ENCODE measurements at regions not wholly inside any gene's neighbourhood (a gene's known extent, or its start where the extent isn't known, plus 50 kb on each side); places are given as distances from the start of the nearest gene placed in this dataset.

- H3K4me2 ChIP-seq (ENCODE audit: low read length) = no peak overlapping the region
- no peaks in the 10 kb centered on the region for H3K36me3 ChIP-seq (ENCODE audit: control insufficient read depth, insufficient read depth, low read length)
- H3K9ac ChIP-seq = no peak overlapping the region
- TF ChIP-seq, protein P1, sequence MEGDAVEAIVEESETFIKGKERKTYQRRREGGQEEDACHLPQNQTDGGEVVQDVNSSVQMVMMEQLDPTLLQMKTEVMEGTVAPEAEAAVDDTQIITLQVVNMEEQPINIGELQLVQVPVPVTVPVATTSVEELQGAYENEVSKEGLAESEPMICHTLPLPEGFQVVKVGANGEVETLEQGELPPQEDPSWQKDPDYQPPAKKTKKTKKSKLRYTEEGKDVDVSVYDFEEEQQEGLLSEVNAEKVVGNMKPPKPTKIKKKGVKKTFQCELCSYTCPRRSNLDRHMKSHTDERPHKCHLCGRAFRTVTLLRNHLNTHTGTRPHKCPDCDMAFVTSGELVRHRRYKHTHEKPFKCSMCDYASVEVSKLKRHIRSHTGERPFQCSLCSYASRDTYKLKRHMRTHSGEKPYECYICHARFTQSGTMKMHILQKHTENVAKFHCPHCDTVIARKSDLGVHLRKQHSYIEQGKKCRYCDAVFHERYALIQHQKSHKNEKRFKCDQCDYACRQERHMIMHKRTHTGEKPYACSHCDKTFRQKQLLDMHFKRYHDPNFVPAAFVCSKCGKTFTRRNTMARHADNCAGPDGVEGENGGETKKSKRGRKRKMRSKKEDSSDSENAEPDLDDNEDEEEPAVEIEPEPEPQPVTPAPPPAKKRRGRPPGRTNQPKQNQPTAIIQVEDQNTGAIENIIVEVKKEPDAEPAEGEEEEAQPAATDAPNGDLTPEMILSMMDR (IDR thresholded peaks at IDR 0.05) = no peak
- no peak overlapping the region for H3K27ac ChIP-seq
- H2AFZ ChIP-seq = no peak overlapping the region
- no peaks in the 10 kb centered on the region for H3K27me3 ChIP-seq (ENCODE audit: control insufficient read depth, insufficient read depth, low read length)
- no peak overlapping the region for H3K4me3 ChIP-seq (ENCODE audit: low read depth, low read length)
- H3K79me2 ChIP-seq = no peaks in the 10 kb centered on the region
- H3K9me3 ChIP-seq (ENCODE audit: control insufficient read depth, low read length) = no peaks in the 10 kb centered on the region
- H3K4me1 ChIP-seq = no peaks in the 10 kb centered on the region
Measured at GRCh38 chr18:75809151-75809925, 381.8 kb upstream of the SMIM21 start.

DNA sequence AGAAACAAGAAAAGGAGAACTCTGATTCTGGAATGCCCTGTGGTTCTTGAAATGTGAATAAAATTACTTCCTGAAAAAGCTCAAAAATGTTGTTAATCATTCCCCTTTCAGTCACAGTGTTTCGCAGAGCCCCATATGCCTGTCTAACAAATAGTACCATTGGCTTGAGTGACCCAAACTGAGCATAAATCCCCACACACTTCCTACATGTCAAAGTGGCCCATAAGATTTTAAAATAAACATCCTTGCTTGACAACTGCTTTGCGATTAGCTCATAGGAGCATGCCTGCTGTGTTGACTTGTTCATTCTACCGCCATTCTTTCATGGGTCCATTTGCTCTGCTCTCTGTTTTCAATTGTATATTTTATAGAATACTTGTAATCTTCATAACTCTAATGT lies 377.8 kb upstream of the SMIM21 start:
- Histone ChIP-seq H3K4me3 (ENCODE audit: low read depth, low read length) (no peak overlapping the region), H3K4me1 (no peaks in the 10 kb centered on the region), H3K27me3 (ENCODE audit: control insufficient read depth, insufficient read depth, low read length) (no peaks in the 10 kb centered on the region), H2AFZ (no peak overlapping the region), H3K9ac (no peak overlapping the region), H3K4me2 (ENCODE audit: low read length) (no peak overlapping the region), H3K79me2 (no peaks in the 10 kb centered on the region), H3K27ac (no peak overlapping the region), H3K9me3 (ENCODE audit: control insufficient read depth, low read length) (no peaks in the 10 kb centered on the region), H3K36me3 (ENCODE audit: control insufficient read depth, insufficient read depth, low read length) (no peaks in the 10 kb centered on the region)
- TF ChIP-seq, protein P1 (IDR thresholded peaks at IDR 0.05) = no peak

GRCh38 chr18:75802681-75803080 lies 375.2 kb upstream of the SMIM21 start:
- no peak overlapping the region for H2AFZ ChIP-seq
- TF ChIP-seq, protein P1 (IDR thresholded peaks at IDR 0.05) = no peak
- H3K4me2 ChIP-seq (ENCODE audit: low read length) = no peak overlapping the region
- no peak overlapping the region for H3K4me3 ChIP-seq (ENCODE audit: low read depth, low read length)
- no peaks in the 10 kb centered on the region for H3K27me3 ChIP-seq (ENCODE audit: control insufficient read depth, insufficient read depth, low read length)
- H3K36me3 ChIP-seq (ENCODE audit: control insufficient read depth, insufficient read depth, low read length) = no peaks in the 10 kb centered on the region
- H3K9ac ChIP-seq = no peak overlapping the region
- no peaks in the 10 kb centered on the region for H3K9me3 ChIP-seq (ENCODE audit: control insufficient read depth, low read length)
- H3K4me1 ChIP-seq = no peaks in the 10 kb centered on the region
- H3K79me2 ChIP-seq = no peaks in the 10 kb centered on the region
- H3K27ac ChIP-seq = no peak overlapping the region

DNA sequence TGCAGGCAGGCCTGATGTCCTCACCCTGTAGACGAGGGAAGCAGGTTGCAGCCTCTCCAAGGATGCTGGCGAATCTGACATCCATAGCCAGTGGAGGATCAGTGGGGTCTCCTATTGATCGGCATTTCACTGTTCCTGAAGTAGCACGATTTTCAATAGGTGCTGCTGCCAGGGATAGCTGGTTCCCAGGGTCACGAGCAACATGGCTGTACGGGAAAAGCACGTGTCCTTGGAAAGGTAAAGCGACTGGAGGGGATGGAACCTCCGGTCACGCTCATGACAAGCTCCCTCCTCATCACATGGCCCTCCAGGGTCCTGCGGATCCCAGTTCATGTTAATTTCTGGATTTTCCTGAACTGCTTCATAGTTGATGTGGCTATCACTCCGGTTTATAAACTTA lies 373.7 kb upstream of the SMIM21 start:
- no peaks in the 10 kb centered on the region for H3K36me3 ChIP-seq (ENCODE audit: control insufficient read depth, insufficient read depth, low read length)
- H3K27me3 ChIP-seq (ENCODE audit: control insufficient read depth, insufficient read depth, low read length) = no peaks in the 10 kb centered on the region
- H2AFZ ChIP-seq = no peak overlapping the region
- no peaks in the 10 kb centered on the region for H3K79me2 ChIP-seq
- no peak overlapping the region for H3K9ac ChIP-seq
- no peaks in the 10 kb centered on the region for H3K4me1 ChIP-seq
- no peak overlapping the region for H3K27ac ChIP-seq
- H3K4me3 ChIP-seq (ENCODE audit: low read depth, low read length) = no peak overlapping the region
- H3K9me3 ChIP-seq (ENCODE audit: control insufficient read depth, low read length) = no peaks in the 10 kb centered on the region
- TF ChIP-seq, protein P1 (IDR thresholded peaks at IDR 0.05) = no peak
- H3K4me2 ChIP-seq (ENCODE audit: low read length) = no peak overlapping the region

DNA sequence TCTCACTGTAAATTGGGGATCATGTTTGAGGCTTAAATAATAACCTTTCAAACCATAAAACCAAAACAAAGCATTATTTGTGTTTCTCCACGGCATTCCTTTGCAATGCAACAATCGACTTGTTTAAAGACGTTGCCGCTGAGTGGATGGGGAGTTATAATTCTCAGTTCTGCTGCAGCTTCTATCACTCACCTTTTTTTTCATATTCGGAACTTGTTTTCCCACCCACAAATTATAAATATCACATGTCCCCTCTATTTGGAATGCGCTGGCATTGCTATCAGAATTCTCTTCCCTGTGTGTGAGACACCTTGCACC lies 372.8 kb upstream of the SMIM21 start:
- Histone ChIP-seq H3K36me3 (ENCODE audit: control insufficient read depth, insufficient read depth, low read length) (no peaks in the 10 kb centered on the region), H3K4me1 (no peaks in the 10 kb centered on the region), H3K4me3 (ENCODE audit: low read depth, low read length) (no peak overlapping the region), H3K9ac (no peak overlapping the region), H2AFZ (no peak overlapping the region), H3K79me2 (no peaks in the 10 kb centered on the region), H3K9me3 (ENCODE audit: control insufficient read depth, low read length) (no peaks in the 10 kb centered on the region), H3K27ac (no peak overlapping the region), H3K4me2 (ENCODE audit: low read length) (no peak overlapping the region), H3K27me3 (ENCODE audit: control insufficient read depth, insufficient read depth, low read length) (no peaks in the 10 kb centered on the region)
- TF ChIP-seq, protein P1 (IDR thresholded peaks at IDR 0.05) = no peak
